H1 (cell line): ENCODE measurements at regions not wholly inside any gene's neighbourhood (a gene's known extent, or its start where the extent isn't known, plus 50 kb on each side); places are given as distances from the start of the nearest gene placed in this dataset.

Experiments used
- CTCF ChIA-PET: fragments of 300-600 bp; sonication (Branson Sonifier 250); formaldehyde crosslinking; loops from one replicate; lab custom pipeline; 2021; ENCODE audit not compliant: partially characterized antibody; lab: Charles Lee
- POLR2A ChIA-PET: fragments of 300-600 bp; sonication (Branson Sonifier 250); formaldehyde crosslinking; loops from one replicate; lab custom pipeline; 2021; ENCODE audit warnings: inconsistent platforms; ENCODE audit not compliant: partially characterized antibody; lab: Charles Lee
- DNase-seq, 2 experiments: peaks; one replicate each; pipeline versions ENCODE4 v3.0.0 to v3.0.0-alpha.2; 2010 to 2022; ENCODE audit warnings: low spot score in 2 of 2, low read depth in 1 of 2, mixed read lengths in 1 of 2
- FAIRE-seq: peaks from 2 replicates; lab custom pipeline; 2011; peaks lifted over from hg19 to GRCh38; lab: Jason Lieb, UNC
- H2AFZ ChIP-seq: 2 replicates; pipeline ENCODE4 v1.8.1; 2012; ENCODE audit warnings: low read length, inconsistent platforms
- H2AK5ac ChIP-seq: 2 replicates; pipeline ENCODE4 v1.6.1; 2013; ENCODE audit warnings: low read depth, low read length
- H2BK120ac ChIP-seq: replicated peaks from 2 replicates; pipeline ENCODE3; 2013; ENCODE audit warnings: low read depth, low read length, inconsistent platforms
- H2BK12ac ChIP-seq: 2 replicates; pipeline ENCODE4 v1.6.1; 2013; ENCODE audit warnings: low read depth, low read length
- H2BK15ac ChIP-seq: 2 replicates; pipeline ENCODE4 v1.6.1; 2013; ENCODE audit warnings: low read length
- H2BK20ac ChIP-seq: 2 replicates; pipeline ENCODE4 v1.6.1; 2013; ENCODE audit warnings: low read length
- H2BK5ac ChIP-seq: 2 replicates; pipeline ENCODE4 v1.6.1; 2013; ENCODE audit warnings: low read depth, low read length
- H3K14ac ChIP-seq: 2 replicates; pipeline ENCODE4 v1.6.1; 2013; ENCODE audit warnings: inconsistent platforms; ENCODE audit not compliant: insufficient read length
- H3K18ac ChIP-seq: 2 replicates; pipeline ENCODE4 v1.6.1; 2013; ENCODE audit warnings: low read length; ENCODE audit errors: extremely low read depth
- H3K23ac ChIP-seq: 2 replicates; pipeline ENCODE4 v1.6.1; 2013; ENCODE audit warnings: inconsistent platforms; ENCODE audit not compliant: insufficient read length
- H3K23me2 ChIP-seq: 2 replicates; pipeline ENCODE4 v1.6.1; 2013; ENCODE audit warnings: low read depth, low read length
- H3K27ac ChIP-seq: 2 replicates; pipeline ENCODE4 v1.6.1; 2011; ENCODE audit warnings: low read depth, low read length, inconsistent platforms
- H3K27me3 ChIP-seq, 4 experiments: replicated peaks in 1 of 4; 1 replicate in 1 of 4; 2 replicates in 3 of 4; pipeline versions ENCODE4 v1.6.1 to v1.8.1; 2011 to 2013; ENCODE audit warnings: low read length in 3 of 4, mild to moderate bottlenecking in 3 of 4, inconsistent platforms in 2 of 4, mixed read lengths in 2 of 4, moderate library complexity in 1 of 4; ENCODE audit not compliant: control insufficient read depth in 3 of 4, insufficient read depth in 3 of 4; ENCODE audit errors: extremely low read depth in 1 of 4
- H3K36me3 ChIP-seq, 4 experiments: 2 replicates each; pipeline versions ENCODE4 v1.6.1 to v1.8.1; 2011 to 2013; ENCODE audit warnings: mild to moderate bottlenecking in 4 of 4, low read length in 3 of 4, moderate library complexity in 2 of 4, control low read depth in 1 of 4, inconsistent platforms in 1 of 4; ENCODE audit not compliant: insufficient read depth in 4 of 4, control insufficient read depth in 2 of 4
- H3K4ac ChIP-seq: replicated peaks from 2 replicates; pipeline ENCODE3; 2013; ENCODE audit warnings: low read length, low read depth, mixed read lengths, inconsistent platforms; ENCODE audit not compliant: insufficient read length
- H3K4me1 ChIP-seq, 4 experiments: replicated peaks in 1 of 4; 1 replicate in 1 of 4; 2 replicates in 3 of 4; pipeline versions ENCODE4 v1.6.1 to v1.8.1; 2011 to 2013; ENCODE audit warnings: low read length in 3 of 4, inconsistent platforms in 2 of 4, mixed read lengths in 1 of 4; ENCODE audit not compliant: insufficient read depth in 4 of 4, control insufficient read depth in 3 of 4
- H3K4me2 ChIP-seq, 2 experiments: 2 replicates each; pipeline versions ENCODE4 v1.6.1 to v1.8.1; 2011 to 2013; ENCODE audit warnings: low read depth in 2 of 2, low read length in 2 of 2, control low read depth in 1 of 2, inconsistent platforms in 1 of 2, mild to moderate bottlenecking in 1 of 2; ENCODE audit not compliant: insufficient read depth in 1 of 2
- H3K4me3 ChIP-seq, 4 experiments: fragments of 200-600, 300-600 bp in 1 of 4; sonication (generic), shearing (Covaris generic), sonication (Bioruptor Twin) in 1 of 4; 2 replicates each; pipeline versions ENCODE4 v1.5.1 to v1.8.1; 2011 to 2016; ENCODE audit warnings: low read length in 4 of 4, low read depth in 3 of 4, control low read depth in 2 of 4, inconsistent platforms in 2 of 4, mild to moderate bottlenecking in 2 of 4, mixed read lengths in 1 of 4, moderate library complexity in 1 of 4; ENCODE audit not compliant: insufficient read depth in 2 of 4; ENCODE audit errors: extremely low read depth in 1 of 4
- H3K56ac ChIP-seq: replicated peaks from 2 replicates; pipeline ENCODE3; 2013; ENCODE audit warnings: low read depth, mild to moderate bottlenecking, mixed read lengths, low read length, inconsistent platforms; ENCODE audit not compliant: insufficient read length
- H3K79me1 ChIP-seq: 2 replicates; pipeline ENCODE4 v1.6.1; 2013; ENCODE audit warnings: low read depth, low read length, control low read depth
- H3K79me2 ChIP-seq, 2 experiments: 2 replicates each; pipeline versions ENCODE4 v1.6.1 to v1.8.1; 2012 to 2013; ENCODE audit warnings: low read length in 2 of 2, mild to moderate bottlenecking in 2 of 2, inconsistent platforms in 1 of 2; ENCODE audit not compliant: insufficient read depth in 2 of 2, control insufficient read depth in 1 of 2
- H3K9ac ChIP-seq, 4 experiments: replicated peaks in 1 of 4; 1 replicate in 1 of 4; 2 replicates in 3 of 4; pipeline versions ENCODE4 v1.6.1 to v1.8.1; 2011 to 2013; ENCODE audit warnings: low read depth in 3 of 4, low read length in 3 of 4, control low read depth in 2 of 4, mild to moderate bottlenecking in 2 of 4, moderate library complexity in 2 of 4, inconsistent platforms in 1 of 4; ENCODE audit errors: extremely low read depth in 1 of 4
- H3K9me3 ChIP-seq, 2 experiments: 2 replicates each; pipeline versions ENCODE4 v1.6.1 to v1.8.1; 2012 to 2013; ENCODE audit warnings: mild to moderate bottlenecking in 2 of 2, moderate library complexity in 2 of 2, control low read depth in 1 of 2, inconsistent platforms in 1 of 2, low read depth in 1 of 2, low read length in 1 of 2, mixed read lengths in 1 of 2; ENCODE audit not compliant: insufficient read depth in 2 of 2
- H4K20me1 ChIP-seq, 2 experiments: replicated peaks in 1 of 2; 2 replicates each; pipeline versions ENCODE3 to v1.8.1; 2011 to 2013; ENCODE audit warnings: inconsistent platforms in 2 of 2, low read length in 2 of 2, mild to moderate bottlenecking in 1 of 2; ENCODE audit not compliant: insufficient read depth in 2 of 2, control insufficient read depth in 1 of 2
- H4K5ac ChIP-seq: 2 replicates; pipeline ENCODE4 v1.6.1; 2013; ENCODE audit warnings: low read length, low read depth, mixed read lengths, inconsistent platforms; ENCODE audit not compliant: insufficient read length
- H4K8ac ChIP-seq: 2 replicates; pipeline ENCODE4 v1.8.0; 2013; ENCODE audit warnings: mild to moderate bottlenecking, moderate library complexity, low read length, inconsistent platforms; ENCODE audit not compliant: insufficient read depth; ENCODE audit errors: extremely low read depth
- H4K91ac ChIP-seq: replicated peaks from 2 replicates; pipeline ENCODE3; 2013; ENCODE audit warnings: low read length, mixed read lengths, inconsistent platforms; ENCODE audit not compliant: insufficient read length
- ASH2L ChIP-seq: fragments of 200-600, 300-600 bp; sonication (generic); IDR thresholded peaks from one replicate; pipeline ENCODE4 v1.7.1; 2017; ENCODE audit warnings: low read length
- BACH1 ChIP-seq: IDR thresholded peaks from 2 replicates; pipeline ENCODE4 v1.6.1; 2012; ENCODE audit warnings: low read length, improper control_type of control experiment
- CBX8 ChIP-seq: fragments of 300-800, 300-1000 bp; sonication (generic); IDR thresholded peaks from 2 replicates; pipeline ENCODE4 v1.7.1; 2016; ENCODE audit warnings: low read depth, low read length, borderline replicate concordance
- E2F6 ChIP-seq: IDR thresholded peaks from 2 replicates; pipeline ENCODE4 v1.6.1; 2012; ENCODE audit warnings: inconsistent platforms
- NRF1 ChIP-seq: IDR thresholded peaks from 2 replicates; pipeline ENCODE4 v1.6.1; 2011; ENCODE audit warnings: mild to moderate bottlenecking, low read depth, low read length, improper control_type of control experiment
- POLR2AphosphoS5 ChIP-seq: IDR thresholded peaks from 2 replicates; pipeline ENCODE4 v1.6.1; 2011; ENCODE audit warnings: low read depth, low read length
- RFX5 ChIP-seq: IDR thresholded peaks from 2 replicates; pipeline ENCODE4 v1.6.1; 2011; ENCODE audit warnings: low read depth, low read length, improper control_type of control experiment, borderline replicate concordance
- SIN3A ChIP-seq, 2 experiments: IDR thresholded peaks in 1 of 2; conservative IDR thresholded peaks in 1 of 2; 2 replicates each; pipeline ENCODE4 v1.6.1; 2011 to 2012; ENCODE audit warnings: low read length in 2 of 2, improper control_type of control experiment in 1 of 2, low read depth in 1 of 2, mild to moderate bottlenecking in 1 of 2
- TEAD4 ChIP-seq: IDR thresholded peaks from 2 replicates; pipeline ENCODE4 v1.6.1; 2012; ENCODE audit warnings: low read depth, low read length, inconsistent platforms, mixed read lengths
- WGBS, 2 experiments: shearing (Covaris generic) in 1 of 2; methylation state at CpG; one replicate each; pipeline versions ENCODE4 v1.1.6 to v1.1.7; 2013 to 2015; ENCODE audit warnings: low lambda C conversion rate in 2 of 2, mixed read lengths in 2 of 2, inconsistent platforms in 1 of 2, low coverage in 1 of 2, missing lambda C conversion rate in 1 of 2; ENCODE audit not compliant: insufficient replicate concordance in 2 of 2, insufficient coverage in 1 of 2, insufficient read length in 1 of 2; ENCODE audit errors: extremely low coverage in 1 of 2, missing lambda C conversion rate in 1 of 2; 5-methylcytosine and 5-hydroxymethylcytosine counted together
- TF ChIP-seq, protein P1 (sequence below): IDR thresholded peaks from 2 replicates; pipeline ENCODE4 v1.6.1; 2011; ENCODE audit warnings: low read length, improper control_type of control experiment

DNA sequence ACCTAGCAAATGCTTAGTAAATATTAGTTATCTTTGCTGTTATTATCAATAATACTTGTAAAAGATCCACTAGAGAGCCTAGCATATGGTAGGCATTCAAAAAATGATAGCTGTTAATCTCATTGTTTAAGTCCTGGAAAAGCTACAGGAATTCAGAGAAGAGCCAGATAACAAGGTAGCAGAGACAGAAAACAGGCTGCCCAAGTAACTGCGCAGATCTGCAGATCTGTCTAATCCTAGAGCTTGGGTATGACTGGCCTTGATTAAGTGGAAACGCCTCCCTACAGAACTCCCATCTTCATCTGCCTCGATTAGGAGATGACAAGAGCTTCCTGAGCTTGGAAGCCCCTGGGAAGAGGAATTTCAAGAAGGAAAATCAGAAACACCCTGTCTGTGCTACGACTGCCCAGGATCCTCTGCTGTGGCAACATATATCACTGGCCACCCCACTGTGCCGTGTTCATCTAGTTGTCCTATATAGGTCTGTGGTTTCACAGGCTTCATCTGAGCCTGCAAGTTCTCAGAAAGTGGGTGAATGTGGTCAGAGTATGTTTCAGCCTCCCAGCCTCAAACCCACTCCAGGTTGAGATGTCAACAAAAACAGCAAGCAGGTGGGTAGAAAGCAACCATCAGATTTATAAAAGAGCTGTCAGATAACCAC lies 151.5 kb upstream of the PKDCC start:
- no peak overlapping the region for H2AFZ ChIP-seq
- H4K20me1 ChIP-seq, result no peaks in the 10 kb centered on the region
- H2BK15ac ChIP-seq, result no peak overlapping the region
- H3K36me3 ChIP-seq, result no peaks in the 10 kb centered on the region
- no peak overlapping the region for H3K4me3 ChIP-seq
- no peak overlapping the region for H3K14ac ChIP-seq
- no peak overlapping the region for H2AK5ac ChIP-seq
- H2BK20ac ChIP-seq, result no peak overlapping the region
- H4K5ac ChIP-seq, result no peak overlapping the region
- H2BK12ac ChIP-seq, result no peak overlapping the region
- H3K9ac ChIP-seq, result no peak overlapping the region
- no peaks in the 10 kb centered on the region for H3K23me2 ChIP-seq
- H4K91ac ChIP-seq, result no peak overlapping the region
- WGBS, 2 experiments, result 85% methylated on average over 5 of the region's 5 CpGs; no CpG with 5 or more reads in 1 of the 2 experiments
- CTCF ChIA-PET, result interaction anchor here (0.5 to 6.4 kb wide), 9 partner anchors 14 to 422 kb away, joined by 3 to 35 read pairs (median 3); no protein-coding TSS in a partner anchor
- H3K4ac ChIP-seq, result no peak overlapping the region
- no peak overlapping the region for H2BK120ac ChIP-seq
- H3K4me2 ChIP-seq, result no peak overlapping the region
- no peaks in the 10 kb centered on the region for H3K79me2 ChIP-seq
- no peak overlapping the region for H3K27ac ChIP-seq
- DNase-seq, result no peak
- no peaks in the 10 kb centered on the region for H3K9me3 ChIP-seq
- H3K18ac ChIP-seq, result no peak overlapping the region
- H3K56ac ChIP-seq, result no peak overlapping the region
- H3K79me1 ChIP-seq, result no peaks in the 10 kb centered on the region
- no peak for FAIRE-seq
- H2BK5ac ChIP-seq, result no peak overlapping the region
- no peaks in the 10 kb centered on the region for H3K4me1 ChIP-seq
- no peaks in the 10 kb centered on the region for H3K27me3 ChIP-seq
- TF ChIP-seq TEAD4 (no peak), SIN3A (conservative IDR thresholded peaks at IDR 0.05 in 1 of 2, IDR thresholded peaks at IDR 0.05 in 1 of 2; ENCODE audit: low read depth in 1 of 2, low read length in 2 of 2) (no peak), CBX8 (no peak), ASH2L (no peak), RFX5 (no peak), E2F6 (no peak), BACH1 (no peak), NRF1 (no peak), POLR2AphosphoS5 (no peak)
- TF ChIP-seq, protein P1, sequence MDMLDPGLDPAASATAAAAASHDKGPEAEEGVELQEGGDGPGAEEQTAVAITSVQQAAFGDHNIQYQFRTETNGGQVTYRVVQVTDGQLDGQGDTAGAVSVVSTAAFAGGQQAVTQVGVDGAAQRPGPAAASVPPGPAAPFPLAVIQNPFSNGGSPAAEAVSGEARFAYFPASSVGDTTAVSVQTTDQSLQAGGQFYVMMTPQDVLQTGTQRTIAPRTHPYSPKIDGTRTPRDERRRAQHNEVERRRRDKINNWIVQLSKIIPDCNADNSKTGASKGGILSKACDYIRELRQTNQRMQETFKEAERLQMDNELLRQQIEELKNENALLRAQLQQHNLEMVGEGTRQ, result no peak
- no peak overlapping the region for H3K23ac ChIP-seq
- H4K8ac ChIP-seq, result no peak overlapping the region
- POLR2A ChIA-PET, result no interaction called here
